Activated CD4-positive, alpha-beta T cell treated with anti-CD3 and anti-CD28 coated beads for 4 hours (primary cell): ENCODE measurements at regions not wholly inside any gene's neighbourhood (a gene's known extent, or its start where the extent isn't known, plus 50 kb on each side); places are given as distances from the start of the nearest gene placed in this dataset.
"Not testable (repeated sequence)": the region's sequence is repeated elsewhere in the genome, so short reads cannot be mapped to it uniquely, and the experiment has no call there.

ENCODE experiments used
- DNase-seq, 2 donors: peaks; one replicate each; pipeline ENCODE4 v3.0.0-alpha.2; 2020

GRCh38 chr3:28575746-28576613 is 227.4 kb upstream of the AZI2 start:
- no peak for DNase-seq

- DNase-seq: no peak
These were observed 228.1 kb upstream of the AZI2 start for GRCh38 chr3:28576614-28577200.

GRCh38 chr3:28577941-28578500 is 229.4 kb upstream of the AZI2 start:
- no peak for DNase-seq

GRCh38 chr3:28586325-28586724 is 237.7 kb upstream of the AZI2 start:
- no peak for DNase-seq

- no peak for DNase-seq
These were observed 239.1 kb upstream of the AZI2 start for GRCh38 chr3:28587723-28588122.

- DNase-seq: no peak
These were observed 241.6 kb upstream of the AZI2 start for GRCh38 chr3:28590216-28590615.

- no peak for DNase-seq
These were observed 242.2 kb upstream of the AZI2 start for GRCh38 chr3:28590860-28591259.

GRCh38 chr3:28595372-28595771 is 246.7 kb upstream of the AZI2 start:
- DNase-seq: no peak

- no peak for DNase-seq
These were observed 248.8 kb upstream of the AZI2 start for GRCh38 chr3:28597452-28597851.

- DNase-seq: no peak
These were observed 249.5 kb upstream of the AZI2 start for GRCh38 chr3:28598165-28598564.

- DNase-seq: no peak
These were observed 252.7 kb upstream of the AZI2 start for GRCh38 chr3:28601291-28601690.

- no peak for DNase-seq
These were observed 257.7 kb upstream of the AZI2 start for GRCh38 chr3:28606283-28606682.

- no peak for DNase-seq
These were observed 263.6 kb upstream of the AZI2 start for GRCh38 chr3:28612232-28612631.

- no peak for DNase-seq
These were observed 265.0 kb upstream of the AZI2 start for GRCh38 chr3:28613511-28614106.

GRCh38 chr3:28615071-28615470 is 266.4 kb upstream of the AZI2 start:
- no peak for DNase-seq

GRCh38 chr3:28615971-28616370 is 267.3 kb upstream of the AZI2 start:
- DNase-seq: no peak

- DNase-seq: no peak
These were observed 269.2 kb upstream of the AZI2 start for GRCh38 chr3:28617821-28618220.

GRCh38 chr3:28623106-28623505 is 274.5 kb upstream of the AZI2 start:
- no peak for DNase-seq

- DNase-seq: no peak
These were observed 275.5 kb upstream of the AZI2 start for GRCh38 chr3:28624084-28624483.

GRCh38 chr3:28627843-28628242 is 279.2 kb upstream of the AZI2 start:
- not testable (repeated sequence) for DNase-seq

GRCh38 chr3:28634019-28634418 is 285.4 kb upstream of the AZI2 start:
- no peak for DNase-seq

GRCh38 chr3:28637742-28638141 is 289.1 kb upstream of the AZI2 start:
- DNase-seq: no peak

- no peak for DNase-seq
These were observed 296.5 kb upstream of the AZI2 start for GRCh38 chr3:28645149-28645548.

GRCh38 chr3:28646435-28646834 is 297.8 kb upstream of the AZI2 start:
- DNase-seq: no peak
